GM13977 (cell line): ENCODE measurements at regions not wholly inside any gene's neighbourhood (a gene's known extent, or its start where the extent isn't known, plus 50 kb on each side); places are given as distances from the start of the nearest gene placed in this dataset.
"Not testable (repeated sequence)": the region's sequence is repeated elsewhere in the genome, so short reads cannot be mapped to it uniquely, and the experiment has no call there.

Experiments used
- DNase-seq: peaks from one replicate; pipeline ENCODE4 v3.0.0; 2012; ENCODE audit warnings: low spot score
- in situ Hi-C: fragments of 300-500 bp; cut with MboI; formaldehyde crosslinking; loops from one replicate; pipeline ENCODE4 v1.12.0; 2022; ENCODE audit warnings: low sequenced_read_pairs, low pct_unique_long_range_greater_than_20kb, mixed read lengths, inconsistent platforms; ENCODE audit not compliant: unreplicated experiment
- TF ChIP-seq, protein P1 (sequence below): IDR thresholded peaks from 2 replicates; pipeline ENCODE4 v1.5.1; 2012; ENCODE audit warnings: mild to moderate bottlenecking, control low read depth; ENCODE audit not compliant: insufficient read depth; ENCODE audit errors: extremely low read depth, missing control alignments

DNA sequence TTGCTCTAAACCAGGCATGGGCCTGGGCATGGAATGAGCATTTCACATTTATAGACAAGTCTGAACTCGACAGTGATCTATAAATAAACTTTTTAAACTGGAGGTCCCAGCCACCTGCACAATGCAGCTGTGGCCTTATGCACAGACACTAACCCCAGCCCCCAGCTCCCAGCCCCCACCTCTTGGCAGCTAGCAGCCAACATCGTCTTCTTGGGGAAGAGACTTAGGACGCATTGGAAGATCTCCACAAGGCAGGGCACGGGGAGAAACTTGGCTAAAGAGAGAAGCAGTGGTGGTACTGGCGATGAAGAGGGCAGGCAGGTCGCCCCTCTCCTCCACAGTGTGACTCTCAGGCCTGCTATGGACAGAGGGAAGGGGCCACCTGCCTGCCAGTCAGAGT lies 213.2 kb downstream of the ANAPC1 start:
- TF ChIP-seq, protein P1, sequence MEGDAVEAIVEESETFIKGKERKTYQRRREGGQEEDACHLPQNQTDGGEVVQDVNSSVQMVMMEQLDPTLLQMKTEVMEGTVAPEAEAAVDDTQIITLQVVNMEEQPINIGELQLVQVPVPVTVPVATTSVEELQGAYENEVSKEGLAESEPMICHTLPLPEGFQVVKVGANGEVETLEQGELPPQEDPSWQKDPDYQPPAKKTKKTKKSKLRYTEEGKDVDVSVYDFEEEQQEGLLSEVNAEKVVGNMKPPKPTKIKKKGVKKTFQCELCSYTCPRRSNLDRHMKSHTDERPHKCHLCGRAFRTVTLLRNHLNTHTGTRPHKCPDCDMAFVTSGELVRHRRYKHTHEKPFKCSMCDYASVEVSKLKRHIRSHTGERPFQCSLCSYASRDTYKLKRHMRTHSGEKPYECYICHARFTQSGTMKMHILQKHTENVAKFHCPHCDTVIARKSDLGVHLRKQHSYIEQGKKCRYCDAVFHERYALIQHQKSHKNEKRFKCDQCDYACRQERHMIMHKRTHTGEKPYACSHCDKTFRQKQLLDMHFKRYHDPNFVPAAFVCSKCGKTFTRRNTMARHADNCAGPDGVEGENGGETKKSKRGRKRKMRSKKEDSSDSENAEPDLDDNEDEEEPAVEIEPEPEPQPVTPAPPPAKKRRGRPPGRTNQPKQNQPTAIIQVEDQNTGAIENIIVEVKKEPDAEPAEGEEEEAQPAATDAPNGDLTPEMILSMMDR: no peak
- no peak for DNase-seq
- in situ Hi-C loops: no loop called here

DNA sequence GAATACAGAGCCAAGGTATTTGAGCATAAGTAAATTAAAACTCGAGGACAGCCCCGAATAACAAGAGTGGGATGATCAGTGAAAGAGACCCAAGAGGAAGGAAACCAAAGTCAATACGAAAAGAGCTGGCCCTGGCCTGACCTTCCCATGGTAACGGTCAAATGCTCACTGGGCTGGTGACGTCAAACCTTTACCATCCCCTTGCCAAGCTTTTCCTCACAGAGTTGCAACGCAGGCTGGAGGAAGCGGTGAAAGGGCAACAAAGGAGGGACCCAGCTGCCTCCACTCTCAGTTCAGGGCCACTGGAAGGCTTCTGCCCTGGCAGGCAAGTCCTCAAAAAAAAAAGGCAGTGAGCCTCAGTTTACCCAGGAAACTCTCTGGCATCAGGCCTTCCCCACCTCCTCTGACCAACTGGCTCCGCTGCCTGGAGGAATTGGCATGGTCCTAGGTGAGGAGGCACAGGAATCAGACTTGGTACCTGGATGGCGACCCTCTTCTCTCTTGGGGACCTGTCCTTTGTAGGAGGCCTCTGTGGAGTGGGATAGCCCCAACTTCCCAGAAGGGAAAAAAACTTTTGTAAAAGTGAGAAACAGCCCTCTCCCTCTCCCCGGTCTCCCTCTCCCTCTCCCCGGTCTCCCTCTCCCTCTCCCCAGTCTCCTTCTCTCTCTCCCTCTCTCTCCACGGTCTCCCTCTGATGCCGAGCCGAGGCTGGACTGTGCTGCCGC lies 212.4 kb downstream of the ANAPC1 start:
- in situ Hi-C loops: no loop called here
- no peak for DNase-seq
- TF ChIP-seq, protein P1: no peak

DNA sequence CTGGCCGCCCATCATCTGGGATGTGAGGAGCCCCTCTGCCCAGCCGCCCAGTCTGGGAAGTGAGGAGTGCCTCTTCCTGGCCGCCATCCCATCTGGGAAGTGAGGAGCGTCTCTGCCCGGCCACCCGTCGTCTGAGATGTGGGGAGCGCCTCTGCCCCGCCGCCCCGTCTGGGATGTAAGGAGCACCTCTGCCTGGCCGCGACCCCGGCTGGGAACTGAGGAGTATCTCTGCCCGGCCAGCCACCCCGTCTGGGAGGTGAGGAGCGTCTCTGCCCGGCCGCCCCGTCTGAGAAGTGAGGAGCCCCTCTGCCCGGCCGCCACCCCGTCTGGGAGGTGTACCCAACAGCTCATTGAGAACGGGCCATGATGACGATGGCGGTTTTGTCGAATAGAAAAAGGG lies 211.4 kb downstream of the ANAPC1 start:
- DNase-seq, in situ Hi-C loops: not testable (repeated sequence)

DNA sequence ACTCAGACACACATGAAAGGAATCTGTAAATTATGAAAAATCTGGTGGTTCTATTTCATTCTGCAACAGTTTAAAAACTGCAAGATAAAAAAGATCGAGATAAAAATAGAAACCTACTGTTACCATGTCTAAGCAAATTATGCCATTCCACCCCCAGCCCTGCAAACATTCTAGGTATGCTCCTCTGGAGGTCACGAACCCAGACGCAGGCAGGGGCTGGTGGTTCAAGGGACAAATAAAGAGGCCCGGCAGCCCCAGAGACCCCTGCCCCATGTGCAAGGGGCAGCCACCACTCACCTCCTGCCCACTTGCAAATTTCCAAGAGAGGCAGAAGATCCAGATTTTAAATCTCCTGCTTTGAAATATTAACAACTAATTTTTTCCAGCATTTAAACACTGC lies 210.5 kb downstream of the ANAPC1 start:
- TF ChIP-seq, protein P1: no peak
- DNase-seq: no peak
- in situ Hi-C loops: no loop called here

DNA sequence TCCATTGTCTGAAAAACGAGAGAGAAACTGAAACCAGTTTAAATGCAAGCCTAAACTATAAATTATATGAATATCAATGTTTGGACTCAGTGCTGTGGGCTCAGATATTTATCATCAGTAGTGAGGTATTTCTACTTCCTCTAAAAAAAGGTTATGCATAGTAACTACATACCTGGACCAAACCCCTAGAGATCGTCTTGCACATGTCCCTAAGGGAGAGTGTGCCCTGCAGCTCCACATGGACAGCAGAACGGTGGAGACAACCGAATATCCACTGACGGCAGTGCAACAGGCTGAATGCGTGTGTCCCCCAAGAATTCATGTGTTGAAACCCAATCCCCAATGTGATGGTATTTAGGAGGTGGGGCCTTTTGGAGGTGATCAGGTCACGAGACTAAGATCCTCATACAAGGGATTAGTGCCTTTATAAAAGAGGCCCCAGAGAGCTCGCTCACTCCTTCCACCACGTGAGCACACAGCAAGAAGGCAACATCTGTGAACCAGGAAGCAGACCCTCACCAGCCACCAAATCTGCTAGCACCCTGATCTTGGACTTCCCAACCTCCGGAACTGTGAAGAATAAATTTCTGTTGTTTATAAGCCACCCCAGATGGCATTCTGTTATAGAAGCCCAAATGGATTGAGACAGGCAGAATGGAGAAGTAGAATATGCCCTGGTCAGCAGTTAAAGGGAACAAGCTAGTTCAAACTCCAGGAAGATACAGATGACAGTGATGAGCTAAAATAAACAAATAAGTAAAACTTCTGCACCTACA lies 208.4 kb downstream of the ANAPC1 start:
- no peak for DNase-seq
- TF ChIP-seq, protein P1: no peak
- in situ Hi-C loops: no loop called here

DNA sequence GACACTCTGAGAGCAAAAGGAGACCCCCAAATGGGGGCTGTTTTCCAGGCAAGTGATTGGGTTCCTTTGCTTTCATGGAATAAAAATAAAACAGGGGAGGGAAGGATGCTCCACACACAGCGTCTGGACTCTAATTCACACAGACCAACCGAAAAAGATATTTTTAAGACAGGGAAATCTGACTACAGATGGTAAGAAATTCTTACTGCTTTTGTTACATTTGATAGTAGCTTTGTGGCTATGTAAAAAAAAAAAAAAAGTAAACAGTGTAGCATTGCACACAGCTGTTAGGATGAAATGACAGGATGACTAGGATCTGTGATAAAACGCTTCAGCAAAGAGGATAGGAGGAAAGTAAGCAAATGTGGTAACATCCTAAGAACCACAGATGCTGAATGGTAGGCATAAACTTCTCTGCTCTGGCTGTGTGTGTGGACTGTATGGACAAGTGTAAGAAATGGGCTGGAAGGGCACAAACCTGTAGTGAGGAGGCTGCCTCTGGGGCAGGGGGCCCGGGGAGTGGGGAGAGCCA lies 207.6 kb downstream of the ANAPC1 start:
- TF ChIP-seq, protein P1: no peak
- no peak for DNase-seq
- in situ Hi-C loops: no loop called here

DNA sequence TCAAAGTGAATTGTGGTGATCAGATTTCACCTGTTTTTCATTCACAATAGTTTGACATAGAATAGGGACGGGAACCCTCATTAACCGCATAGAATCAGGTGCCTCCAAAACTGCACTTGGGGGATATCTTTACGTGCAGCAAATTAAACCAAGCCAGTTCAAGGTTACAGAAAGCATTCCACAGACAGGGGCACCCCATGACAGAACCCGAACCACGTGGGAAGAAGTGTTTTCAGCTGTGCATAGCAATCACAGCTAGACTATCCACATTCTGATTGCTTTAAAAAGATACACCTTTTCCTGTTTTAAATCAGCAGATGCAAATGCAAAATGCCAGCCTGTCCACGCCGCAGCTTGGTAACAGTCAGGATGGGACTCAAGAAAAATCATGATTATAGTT lies 205.8 kb downstream of the ANAPC1 start:
- in situ Hi-C loops: no loop called here
- no peak for DNase-seq
- TF ChIP-seq, protein P1: no peak
